Cardiac muscle cell (in vitro differentiated cells and primary cell): ENCODE measurements at regions not wholly inside any gene's neighbourhood (a gene's known extent, or its start where the extent isn't known, plus 50 kb on each side); places are given as distances from the start of the nearest gene placed in this dataset.

Experiments
- DNase-seq, 2 donors: peaks; one replicate each; pipeline versions ENCODE4 v3.0.0 to v3.0.0-alpha.2; 2010 to 2017; ENCODE audit warnings: low read depth in 1 of 2, low spot score in 1 of 2
- H3K27ac ChIP-seq: fragments of 200-600 bp; sonication (generic); 2 replicates; pipeline ENCODE4 v1.5.1; 2016
- H3K27me3 ChIP-seq: fragments of 200-600 bp; sonication (generic); 2 replicates; pipeline ENCODE4 v1.6.0; 2016; ENCODE audit warnings: control low read depth
- H3K36me3 ChIP-seq: fragments of 200-600 bp; sonication (generic); 2 replicates; pipeline ENCODE4 v1.5.1; 2016; ENCODE audit warnings: control low read depth
- H3K4me1 ChIP-seq: fragments of 200-600 bp; sonication (generic); 2 replicates; pipeline ENCODE4 v1.8.1; 2017; ENCODE audit warnings: low read depth, mild to moderate bottlenecking, mixed run types
- H3K4me3 ChIP-seq: fragments of 200-600 bp; sonication (generic); 2 replicates; pipeline ENCODE4 v1.5.1; 2016; ENCODE audit warnings: mild to moderate bottlenecking
- H3K9me3 ChIP-seq: fragments of 200-600 bp; sonication (generic); 2 replicates; pipeline ENCODE4 v1.5.1; 2017; ENCODE audit warnings: low read depth, mild to moderate bottlenecking, control low read depth
- CTCF ChIP-seq: IDR thresholded peaks from 2 replicates; pipeline ENCODE4 v1.5.1; 2012; ENCODE audit warnings: low read depth, mild to moderate bottlenecking, low read length

- Histone ChIP-seq H3K4me3 (no peak overlapping the region), H3K27me3 (no peaks in the 10 kb centered on the region), H3K36me3 (no peaks in the 10 kb centered on the region), H3K27ac (no peak overlapping the region), H3K4me1 (peaks cover 6% of the 10 kb centered on the region), H3K9me3 (no peaks in the 10 kb centered on the region)
- peak in 1 of 2 donors; percentile 30 for DNase-seq
- TF ChIP-seq CTCF: no peak
Measured at GRCh38 chr5:158639881-158640592, 459.7 kb downstream of the EBF1 start.

- TF ChIP-seq CTCF: no peak
- Histone ChIP-seq H3K4me1 (peaks cover 6% of the 10 kb centered on the region), H3K36me3 (no peaks in the 10 kb centered on the region), H3K27ac (no peak overlapping the region), H3K9me3 (no peaks in the 10 kb centered on the region), H3K4me3 (no peak overlapping the region), H3K27me3 (no peaks in the 10 kb centered on the region)
- DNase-seq: peak in 1 of 2 donors; percentile 13
Measured at GRCh38 chr5:158638396-158638795, 461.3 kb downstream of the EBF1 start.

- Histone ChIP-seq H3K27ac (no peak overlapping the region), H3K4me1 (peaks cover 6% of the 10 kb centered on the region), H3K36me3 (no peaks in the 10 kb centered on the region), H3K9me3 (no peaks in the 10 kb centered on the region), H3K27me3 (no peaks in the 10 kb centered on the region), H3K4me3 (no peak overlapping the region)
- TF ChIP-seq CTCF: no peak
- peak in 1 of 2 donors; percentile 11 for DNase-seq
Measured at GRCh38 chr5:158637039-158637438, 462.7 kb downstream of the EBF1 start.

- Histone ChIP-seq H3K27ac (no peak overlapping the region), H3K27me3 (no peaks in the 10 kb centered on the region), H3K9me3 (no peaks in the 10 kb centered on the region), H3K4me1 (peaks cover 6% of the 10 kb centered on the region), H3K36me3 (no peaks in the 10 kb centered on the region), H3K4me3 (no peak overlapping the region)
- DNase-seq: no peak
- no peak for TF ChIP-seq CTCF
Measured at GRCh38 chr5:158635565-158635964, 464.2 kb downstream of the EBF1 start.

- Histone ChIP-seq H3K4me3 (no peak overlapping the region), H3K4me1 (peaks cover 6% of the 10 kb centered on the region), H3K27ac (no peak overlapping the region), H3K27me3 (no peaks in the 10 kb centered on the region), H3K9me3 (no peaks in the 10 kb centered on the region), H3K36me3 (no peaks in the 10 kb centered on the region)
- peak in 1 of 2 donors; percentile 80 for DNase-seq
- TF ChIP-seq CTCF: no peak
Measured at GRCh38 chr5:158634714-158635113, 465.0 kb downstream of the EBF1 start.
